Cardiac fibroblast (primary cell): ENCODE measurements at regions not wholly inside any gene's neighbourhood (a gene's known extent, or its start where the extent isn't known, plus 50 kb on each side); places are given as distances from the start of the nearest gene placed in this dataset.

Experiments used
- DNase-seq, 2 donors: peaks; one replicate each; pipeline versions ENCODE4 v3.0.0 to v3.0.0-alpha.2; 2010; ENCODE audit warnings: low read depth in 2 of 2
- H3K4me3 ChIP-seq, 2 donors: replicated peaks in 1 of 2; 1 replicate in 1 of 2; 2 replicates in 1 of 2; pipeline ENCODE4 v1.5.1; 2011; ENCODE audit warnings: low read depth in 2 of 2, low read length in 2 of 2, mild to moderate bottlenecking in 2 of 2, moderate library complexity in 1 of 2
- CTCF ChIP-seq: IDR thresholded peaks from one replicate; pipeline ENCODE4 v1.5.1; 2011; ENCODE audit warnings: low read depth, mild to moderate bottlenecking, low read length, inconsistent platforms

- DNase-seq: no peak
- H3K4me3 ChIP-seq: no peak overlapping the region
- no peak for TF ChIP-seq CTCF
These were observed 288.9 kb downstream of the SHQ1 start for GRCh38 chr3:72559385-72559784.

GRCh38 chr3:72558001-72558400, 290.2 kb downstream of the SHQ1 start:
- DNase-seq: no peak
- TF ChIP-seq CTCF: no peak

GRCh38 chr3:72555714-72556113, 292.5 kb downstream of the SHQ1 start:
- TF ChIP-seq CTCF: no peak
- no peak for DNase-seq
- H3K4me3 ChIP-seq: no peak overlapping the region

More at GRCh38 chr3:72558001-72558400, 290.2 kb downstream of the SHQ1 start:
- H3K4me3 ChIP-seq: no peak overlapping the region

GRCh38 chr3:72554689-72555088, 293.6 kb downstream of the SHQ1 start:
- no peak for DNase-seq
- no peak overlapping the region for H3K4me3 ChIP-seq
- no peak for TF ChIP-seq CTCF

- no peak overlapping the region for H3K4me3 ChIP-seq
- DNase-seq: no peak
- no peak for TF ChIP-seq CTCF
These were observed 294.9 kb downstream of the SHQ1 start for GRCh38 chr3:72553298-72553697.

- TF ChIP-seq CTCF: no peak
- no peak for DNase-seq
- no peak overlapping the region for H3K4me3 ChIP-seq
These were observed 297.5 kb downstream of the SHQ1 start for GRCh38 chr3:72550582-72551262.
